ENCODE measurements at regions not wholly inside any gene's neighbourhood (a gene's known extent, or its start where the extent isn't known, plus 50 kb on each side); places are given as distances from the start of the nearest gene placed in this dataset.

DNA sequence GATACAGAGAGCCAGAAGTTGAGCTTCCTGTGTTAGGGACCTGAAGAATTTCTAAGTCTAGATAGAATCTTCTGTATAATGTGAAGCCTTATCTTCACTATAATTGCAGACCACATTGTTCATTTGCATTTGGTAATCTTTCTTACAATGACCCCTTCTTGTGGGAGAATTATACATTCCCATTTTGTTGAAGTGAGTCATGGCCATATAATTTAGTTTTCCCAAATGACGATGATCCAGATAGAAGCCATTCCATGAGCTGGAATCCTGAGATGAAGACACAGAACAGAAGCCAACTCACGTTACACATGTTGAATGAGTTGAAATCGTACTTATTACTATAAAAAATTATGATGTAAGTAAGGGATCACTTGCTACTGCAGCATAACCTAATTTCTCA lies 187.8 kb downstream of the TUSC7 start:
- Histone ChIP-seq H3K18ac (ENCODE audit: low read length) (no peak overlapping the region), H3K27ac (ENCODE audit: low read depth, low read length) (no peak overlapping the region), H2BK120ac (ENCODE audit: low read depth, low read length) (no peak overlapping the region), H3K4me3 (ENCODE audit: low read length) (no peak overlapping the region), H4K8ac (ENCODE audit: low read depth, low read length) (no peak overlapping the region), H3K56ac (ENCODE audit: low read length) (no peak overlapping the region), H4K5ac (ENCODE audit: low read length) (no peak overlapping the region), H3K79me1 (ENCODE audit: low read length) (no peaks in the 10 kb centered on the region), H3K27me3 (ENCODE audit: insufficient read depth, low read length, poor library complexity) (no peaks in the 10 kb centered on the region), H2AK5ac (ENCODE audit: low read length) (no peak overlapping the region), H3K4me1 (ENCODE audit: control insufficient read depth, low read depth, low read length) (peaks cover 6% of the 10 kb centered on the region), H3K4me2 (ENCODE audit: low read length) (no peak overlapping the region), H2BK5ac (ENCODE audit: low read length) (no peak overlapping the region), H3K79me2 (ENCODE audit: control insufficient read depth, insufficient read depth, low read length) (no peaks in the 10 kb centered on the region), H2BK15ac (replicated peaks; ENCODE audit: low read depth) (no peak overlapping the region), H3K36me3 (ENCODE audit: control insufficient read depth, insufficient read depth, low read length) (no peaks in the 10 kb centered on the region), H3K9ac (ENCODE audit: low read length) (no peak overlapping the region), H3K4ac (ENCODE audit: low read depth, low read length) (no peak overlapping the region), H3K23ac (ENCODE audit: low read length) (no peak overlapping the region)
- DNase-seq = peak; percentile 2
- WGBS (ENCODE audit: extremely low coverage, insufficient coverage, low lambda C conversion rate) = no CpG with 5 or more reads among the region's 3 CpGs

GRCh38 chr3:116899253-116899652 lies 189.7 kb downstream of the TUSC7 start:
- H4K8ac ChIP-seq (ENCODE audit: low read depth, low read length) = no peak overlapping the region
- H3K56ac ChIP-seq (ENCODE audit: low read length) = no peak overlapping the region
- no peaks in the 10 kb centered on the region for H3K79me1 ChIP-seq (ENCODE audit: low read length)
- H3K27me3 ChIP-seq (ENCODE audit: insufficient read depth, low read length, poor library complexity) = no peaks in the 10 kb centered on the region
- no peak overlapping the region for H4K5ac ChIP-seq (ENCODE audit: low read length)
- no peak overlapping the region for H3K27ac ChIP-seq (ENCODE audit: low read depth, low read length)
- no peaks in the 10 kb centered on the region for H3K36me3 ChIP-seq (ENCODE audit: control insufficient read depth, insufficient read depth, low read length)
- no peak overlapping the region for H3K4me3 ChIP-seq (ENCODE audit: low read length)
- H3K4ac ChIP-seq (ENCODE audit: low read depth, low read length) = no peak overlapping the region
- no peak overlapping the region for H3K23ac ChIP-seq (ENCODE audit: low read length)
- H2BK5ac ChIP-seq (ENCODE audit: low read length) = no peak overlapping the region
- H3K4me1 ChIP-seq (ENCODE audit: control insufficient read depth, low read depth, low read length) = peaks cover 6% of the 10 kb centered on the region
- no peak overlapping the region for H2BK120ac ChIP-seq (ENCODE audit: low read depth, low read length)
- H2BK15ac ChIP-seq (replicated peaks; ENCODE audit: low read depth) = no peak overlapping the region
- no peaks in the 10 kb centered on the region for H3K79me2 ChIP-seq (ENCODE audit: control insufficient read depth, insufficient read depth, low read length)
- H3K9ac ChIP-seq (ENCODE audit: low read length) = no peak overlapping the region
- H3K18ac ChIP-seq (ENCODE audit: low read length) = no peak overlapping the region
- WGBS (ENCODE audit: extremely low coverage, insufficient coverage, low lambda C conversion rate) = no CpG with 5 or more reads among the region's 4 CpGs
- peak; percentile 46 for DNase-seq
- H2AK5ac ChIP-seq (ENCODE audit: low read length) = no peak overlapping the region
- H3K4me2 ChIP-seq (ENCODE audit: low read length) = no peak overlapping the region

GRCh38 chr3:116905334-116905733 lies 195.8 kb downstream of the TUSC7 start:
- Histone ChIP-seq H3K27me3 (ENCODE audit: insufficient read depth, low read length, poor library complexity) (no peaks in the 10 kb centered on the region), H3K79me2 (ENCODE audit: control insufficient read depth, insufficient read depth, low read length) (no peaks in the 10 kb centered on the region), H2AK5ac (ENCODE audit: low read length) (no peak overlapping the region), H3K23ac (ENCODE audit: low read length) (no peak overlapping the region), H3K4me3 (ENCODE audit: low read length) (no peak overlapping the region), H3K4me2 (ENCODE audit: low read length) (no peak overlapping the region), H3K36me3 (ENCODE audit: control insufficient read depth, insufficient read depth, low read length) (no peaks in the 10 kb centered on the region), H2BK15ac (replicated peaks; ENCODE audit: low read depth) (no peak overlapping the region), H3K79me1 (ENCODE audit: low read length) (no peaks in the 10 kb centered on the region), H2BK120ac (ENCODE audit: low read depth, low read length) (no peak overlapping the region), H3K4ac (ENCODE audit: low read depth, low read length) (no peak overlapping the region), H3K18ac (ENCODE audit: low read length) (no peak overlapping the region), H3K56ac (ENCODE audit: low read length) (no peak overlapping the region), H4K8ac (ENCODE audit: low read depth, low read length) (no peak overlapping the region), H3K27ac (ENCODE audit: low read depth, low read length) (no peak overlapping the region), H2BK5ac (ENCODE audit: low read length) (no peak overlapping the region), H3K4me1 (ENCODE audit: control insufficient read depth, low read depth, low read length) (no peaks in the 10 kb centered on the region), H4K5ac (ENCODE audit: low read length) (no peak overlapping the region), H3K9ac (ENCODE audit: low read length) (no peak overlapping the region)
- no peak for DNase-seq
- WGBS (ENCODE audit: extremely low coverage, insufficient coverage, low lambda C conversion rate) = no CpG with 5 or more reads among the region's 3 CpGs

DNA sequence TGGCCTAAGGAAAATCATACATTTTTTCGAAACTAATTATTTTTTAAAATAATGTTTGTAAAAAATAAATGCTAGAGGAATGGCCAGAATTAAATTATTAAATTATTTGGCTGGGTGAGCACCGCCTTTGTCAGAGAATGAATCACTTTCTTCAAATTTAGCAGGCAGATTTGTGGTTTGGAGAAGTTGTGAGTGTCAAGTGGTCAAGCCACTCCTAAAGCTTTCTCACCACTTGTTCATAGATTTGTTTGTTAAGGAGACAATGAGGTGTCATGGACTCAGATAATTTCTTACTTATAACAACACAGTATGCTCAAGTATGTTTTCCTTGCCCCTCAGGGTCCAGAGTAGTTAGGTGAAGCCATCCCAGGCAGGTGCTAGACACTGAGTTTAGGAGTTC lies 196.2 kb downstream of the TUSC7 start:
- WGBS (ENCODE audit: extremely low coverage, insufficient coverage, low lambda C conversion rate) = 100% methylated on average over 1 of the region's 2 CpGs
- Histone ChIP-seq H3K9ac (ENCODE audit: low read length) (no peak overlapping the region), H3K27ac (ENCODE audit: low read depth, low read length) (no peak overlapping the region), H2BK5ac (ENCODE audit: low read length) (no peak overlapping the region), H3K79me1 (ENCODE audit: low read length) (no peaks in the 10 kb centered on the region), H3K4me2 (ENCODE audit: low read length) (no peak overlapping the region), H3K4me3 (ENCODE audit: low read length) (no peak overlapping the region), H4K5ac (ENCODE audit: low read length) (no peak overlapping the region), H2AK5ac (ENCODE audit: low read length) (no peak overlapping the region), H3K36me3 (ENCODE audit: control insufficient read depth, insufficient read depth, low read length) (no peaks in the 10 kb centered on the region), H3K56ac (ENCODE audit: low read length) (no peak overlapping the region), H3K18ac (ENCODE audit: low read length) (no peak overlapping the region), H2BK120ac (ENCODE audit: low read depth, low read length) (no peak overlapping the region), H3K4me1 (ENCODE audit: control insufficient read depth, low read depth, low read length) (no peaks in the 10 kb centered on the region), H2BK15ac (replicated peaks; ENCODE audit: low read depth) (no peak overlapping the region), H3K27me3 (ENCODE audit: insufficient read depth, low read length, poor library complexity) (no peaks in the 10 kb centered on the region), H3K23ac (ENCODE audit: low read length) (no peak overlapping the region), H4K8ac (ENCODE audit: low read depth, low read length) (no peak overlapping the region), H3K79me2 (ENCODE audit: control insufficient read depth, insufficient read depth, low read length) (no peaks in the 10 kb centered on the region), H3K4ac (ENCODE audit: low read depth, low read length) (no peak overlapping the region)
- peak; percentile 3 for DNase-seq

GRCh38 chr3:116912116-116912515 lies 202.5 kb downstream of the TUSC7 start:
- H2AK5ac ChIP-seq (ENCODE audit: low read length) = no peak overlapping the region
- H3K27ac ChIP-seq (ENCODE audit: low read depth, low read length) = no peak overlapping the region
- no peak for DNase-seq
- no peak overlapping the region for H3K23ac ChIP-seq (ENCODE audit: low read length)
- H3K4me2 ChIP-seq (ENCODE audit: low read length) = no peak overlapping the region
- H3K4me1 ChIP-seq (ENCODE audit: control insufficient read depth, low read depth, low read length) = no peaks in the 10 kb centered on the region
- H4K5ac ChIP-seq (ENCODE audit: low read length) = no peak overlapping the region
- no peaks in the 10 kb centered on the region for H3K79me1 ChIP-seq (ENCODE audit: low read length)
- H3K27me3 ChIP-seq (ENCODE audit: insufficient read depth, low read length, poor library complexity) = no peaks in the 10 kb centered on the region
- H3K18ac ChIP-seq (ENCODE audit: low read length) = no peak overlapping the region
- H3K9ac ChIP-seq (ENCODE audit: low read length) = no peak overlapping the region
- whole genome bisulfite sequencing (ENCODE audit: extremely low coverage, insufficient coverage, low lambda C conversion rate) = no CpG with 5 or more reads among the region's 1 CpG
- no peaks in the 10 kb centered on the region for H3K79me2 ChIP-seq (ENCODE audit: control insufficient read depth, insufficient read depth, low read length)
- no peak overlapping the region for H2BK5ac ChIP-seq (ENCODE audit: low read length)
- H3K56ac ChIP-seq (ENCODE audit: low read length) = no peak overlapping the region
- H2BK120ac ChIP-seq (ENCODE audit: low read depth, low read length) = no peak overlapping the region
- no peak overlapping the region for H3K4me3 ChIP-seq (ENCODE audit: low read length)
- no peaks in the 10 kb centered on the region for H3K36me3 ChIP-seq (ENCODE audit: control insufficient read depth, insufficient read depth, low read length)
- no peak overlapping the region for H2BK15ac ChIP-seq (replicated peaks; ENCODE audit: low read depth)
- H3K4ac ChIP-seq (ENCODE audit: low read depth, low read length) = no peak overlapping the region
- no peak overlapping the region for H4K8ac ChIP-seq (ENCODE audit: low read depth, low read length)

- Histone ChIP-seq H3K4me3 (ENCODE audit: low read length) (no peak overlapping the region), H2BK120ac (ENCODE audit: low read depth, low read length) (no peak overlapping the region), H3K4me1 (ENCODE audit: control insufficient read depth, low read depth, low read length) (no peaks in the 10 kb centered on the region), H2BK5ac (ENCODE audit: low read length) (no peak overlapping the region), H3K27ac (ENCODE audit: low read depth, low read length) (no peak overlapping the region), H3K23ac (ENCODE audit: low read length) (no peak overlapping the region), H4K8ac (ENCODE audit: low read depth, low read length) (no peak overlapping the region), H2AK5ac (ENCODE audit: low read length) (no peak overlapping the region), H3K18ac (ENCODE audit: low read length) (no peak overlapping the region), H4K5ac (ENCODE audit: low read length) (no peak overlapping the region), H3K79me2 (ENCODE audit: control insufficient read depth, insufficient read depth, low read length) (no peaks in the 10 kb centered on the region), H3K36me3 (ENCODE audit: control insufficient read depth, insufficient read depth, low read length) (no peaks in the 10 kb centered on the region), H3K4me2 (ENCODE audit: low read length) (no peak overlapping the region), H3K56ac (ENCODE audit: low read length) (no peak overlapping the region), H2BK15ac (replicated peaks; ENCODE audit: low read depth) (no peak overlapping the region), H3K9ac (ENCODE audit: low read length) (no peak overlapping the region), H3K4ac (ENCODE audit: low read depth, low read length) (no peak overlapping the region), H3K79me1 (ENCODE audit: low read length) (no peaks in the 10 kb centered on the region), H3K27me3 (ENCODE audit: insufficient read depth, low read length, poor library complexity) (no peaks in the 10 kb centered on the region)
- no peak for DNase-seq
- WGBS (ENCODE audit: extremely low coverage, insufficient coverage, low lambda C conversion rate) = no CpG with 5 or more reads among the region's 2 CpGs
These were observed 204.4 kb downstream of the TUSC7 start for GRCh38 chr3:116914004-116914403.

Measured in mesendoderm (in vitro differentiated cells).